Subcutaneous abdominal adipose tissue (tissue), 5 donors: ENCODE measurements at regions not wholly inside any gene's neighbourhood (a gene's known extent, or its start where the extent isn't known, plus 50 kb on each side); places are given as distances from the start of the nearest gene placed in this dataset.
"Not testable (repeated sequence)": the region's sequence is repeated elsewhere in the genome, so short reads cannot be mapped to it uniquely, and the experiment has no call there.

Experiments used
- H3K27ac ChIP-seq: one replicate; pipeline ENCODE4 v1.7.0; 2013; ENCODE audit warnings: low read depth, mild to moderate bottlenecking, inconsistent platforms, low read length, moderate library complexity
- H3K27me3 ChIP-seq, 5 donors: one replicate each; pipeline ENCODE4 v1.7.0; 2013; ENCODE audit warnings: low read length in 5 of 5, inconsistent platforms in 1 of 5; ENCODE audit not compliant: control insufficient read depth in 5 of 5, insufficient read depth in 4 of 5
- H3K36me3 ChIP-seq, 5 donors: one replicate each; pipeline ENCODE4 v1.7.0; 2013; ENCODE audit warnings: low read length in 5 of 5; ENCODE audit not compliant: control insufficient read depth in 5 of 5, insufficient read depth in 5 of 5
- H3K4me1 ChIP-seq, 5 donors: one replicate each; pipeline ENCODE4 v1.7.0; 2013; ENCODE audit warnings: low read length in 5 of 5, mild to moderate bottlenecking in 3 of 5, moderate library complexity in 1 of 5; ENCODE audit not compliant: control insufficient read depth in 5 of 5, insufficient read depth in 5 of 5
- H3K4me3 ChIP-seq, 5 donors: one replicate each; pipeline ENCODE4 v1.7.0; 2013; ENCODE audit warnings: low read length in 5 of 5, low read depth in 1 of 5
- H3K9ac ChIP-seq, 5 donors: one replicate each; pipeline ENCODE4 v1.7.0; 2013; ENCODE audit warnings: low read length in 5 of 5, mild to moderate bottlenecking in 4 of 5, moderate library complexity in 3 of 5
- H3K9me3 ChIP-seq, 5 donors: one replicate each; pipeline ENCODE4 v1.7.0; 2013; ENCODE audit warnings: low read length in 5 of 5; ENCODE audit not compliant: control insufficient read depth in 5 of 5
- donor health status: healthy.
- donor health status: healthy.
- donor health status: healthy.
- donor health status: healthy.
- donor health status: healthy.

DNA sequence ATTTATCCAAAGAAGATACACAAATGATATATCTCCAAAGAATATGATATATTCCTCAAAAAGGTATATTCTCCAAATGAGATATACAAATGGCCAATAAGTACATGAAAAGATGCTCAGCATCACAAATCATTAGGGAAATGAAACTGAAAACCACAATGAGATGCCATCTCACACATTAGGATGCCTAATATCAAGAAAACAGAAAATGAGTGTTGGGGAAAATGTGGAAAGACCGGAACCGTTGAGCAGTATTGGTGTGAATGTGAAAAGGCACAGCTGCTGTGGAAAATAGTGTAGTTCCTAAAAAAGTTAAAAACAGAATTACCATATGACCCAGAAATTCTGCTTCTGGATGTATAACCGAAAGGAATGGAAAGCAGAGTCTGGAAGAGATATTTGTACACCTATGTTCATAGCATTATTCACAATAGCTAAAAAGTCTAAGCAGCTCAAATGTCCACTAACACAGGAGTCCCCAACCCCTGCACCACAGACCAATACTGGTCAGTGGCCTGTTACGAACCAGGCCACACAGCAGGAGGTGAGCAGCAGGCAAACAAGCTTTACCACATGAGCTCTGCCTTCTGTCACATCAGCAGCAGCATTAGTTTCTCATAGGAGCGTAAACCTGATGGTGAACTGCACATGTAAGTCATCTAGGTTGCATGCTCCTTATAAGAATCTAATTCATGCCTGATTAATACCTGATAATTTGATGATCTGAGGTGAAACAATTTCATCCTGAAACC lies 291.9 kb downstream of the PCDH20 start:
- no peak overlapping the region for H3K9ac ChIP-seq
- no peaks in the 10 kb centered on the region for H3K36me3 ChIP-seq
- H3K9me3 ChIP-seq, result no peaks in the 10 kb centered on the region
- H3K27me3 ChIP-seq, result no peaks in the 10 kb centered on the region
- no peak overlapping the region for H3K27ac ChIP-seq
- no peak overlapping the region for H3K4me3 ChIP-seq
- H3K4me1 ChIP-seq, result no peaks in the 10 kb centered on the region

DNA sequence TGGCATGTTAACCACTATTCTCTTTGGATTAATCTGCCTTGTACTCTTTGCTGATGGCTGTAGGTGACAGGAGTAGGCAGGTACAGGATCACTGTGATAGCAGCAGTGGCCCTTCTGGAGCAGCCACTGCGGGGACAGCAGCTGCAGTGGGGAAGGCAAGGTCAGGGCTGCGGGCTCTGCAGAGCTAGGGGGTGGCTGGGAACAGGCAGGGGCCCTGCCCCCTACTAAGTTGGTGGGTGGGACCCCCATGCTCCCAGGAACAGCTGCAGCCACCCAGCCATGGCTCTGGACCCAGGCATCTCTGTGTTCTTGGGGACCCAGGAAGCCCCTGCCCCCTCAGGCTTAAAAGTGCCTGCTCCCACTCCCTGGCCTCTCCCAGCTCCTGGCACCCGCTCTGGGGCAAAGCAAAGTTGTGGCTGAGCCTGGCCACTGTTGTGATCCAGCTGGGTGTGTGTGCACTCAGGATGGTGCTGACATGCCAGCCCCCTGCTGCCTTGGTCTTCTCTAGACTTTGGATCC lies 302.4 kb downstream of the PCDH20 start:
- no peaks in the 10 kb centered on the region for H3K36me3 ChIP-seq
- no peak overlapping the region for H3K9ac ChIP-seq
- no peak overlapping the region for H3K27ac ChIP-seq
- no peaks in the 10 kb centered on the region for H3K27me3 ChIP-seq
- H3K4me1 ChIP-seq, result peaks cover 0 to 1% (median 0%) of the 10 kb centered on the region in 5 donors
- H3K4me3 ChIP-seq, result no peak overlapping the region
- H3K9me3 ChIP-seq, result peaks cover 0 to 8% (median 3%) of the 10 kb centered on the region in 5 donors

DNA sequence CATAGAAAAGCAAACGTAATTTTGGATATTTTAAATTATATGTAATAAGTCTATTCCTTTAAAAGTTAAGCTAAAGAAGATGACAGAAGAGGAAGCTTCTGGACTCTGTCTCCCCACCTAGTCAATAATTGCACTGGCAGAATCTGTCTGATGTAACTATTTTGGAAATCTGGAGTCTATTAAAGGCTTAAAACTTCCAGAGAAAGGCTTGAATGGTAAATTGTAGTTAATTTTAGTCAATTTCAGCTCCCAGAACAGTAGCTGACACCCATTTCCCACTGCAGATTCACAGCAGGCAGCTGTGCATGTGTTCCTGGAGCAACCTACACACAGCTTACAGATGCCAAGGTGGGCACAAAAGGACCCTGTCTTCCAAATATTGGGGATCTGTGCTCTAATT lies 304.1 kb downstream of the PCDH20 start:
- Histone ChIP-seq H3K27ac (no peak overlapping the region), H3K9me3 (peaks cover 0 to 8% (median 3%) of the 10 kb centered on the region in 5 donors), H3K4me3 (no peak overlapping the region), H3K36me3 (no peaks in the 10 kb centered on the region), H3K27me3 (no peaks in the 10 kb centered on the region), H3K4me1 (peaks cover 0 to 1% (median 0%) of the 10 kb centered on the region in 5 donors), H3K9ac (no peak overlapping the region)

DNA sequence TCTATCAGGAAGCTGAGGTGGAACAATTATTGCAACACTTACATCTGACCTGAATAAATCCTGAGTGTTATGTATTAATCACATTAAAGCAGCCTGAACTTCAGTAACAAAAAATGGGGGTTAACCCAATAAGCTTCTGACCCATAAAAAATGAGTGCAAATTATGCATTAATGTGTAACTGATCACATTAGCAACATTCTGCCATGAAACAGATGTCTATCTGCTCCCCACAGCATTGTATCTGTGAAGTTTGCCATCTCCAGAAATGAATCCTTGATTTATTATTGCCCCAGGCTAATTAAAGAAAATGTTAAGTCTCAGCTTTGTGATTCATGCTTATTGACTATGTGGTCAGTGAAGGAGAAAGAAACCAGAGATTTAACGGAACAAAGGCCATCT lies 304.9 kb downstream of the PCDH20 start:
- Histone ChIP-seq H3K9ac (no peak overlapping the region), H3K36me3 (no peaks in the 10 kb centered on the region), H3K27me3 (no peaks in the 10 kb centered on the region), H3K4me3 (no peak overlapping the region), H3K9me3 (peaks cover 0 to 8% (median 3%) of the 10 kb centered on the region in 5 donors), H3K4me1 (peaks cover 0 to 1% (median 0%) of the 10 kb centered on the region in 5 donors), H3K27ac (no peak overlapping the region)

DNA sequence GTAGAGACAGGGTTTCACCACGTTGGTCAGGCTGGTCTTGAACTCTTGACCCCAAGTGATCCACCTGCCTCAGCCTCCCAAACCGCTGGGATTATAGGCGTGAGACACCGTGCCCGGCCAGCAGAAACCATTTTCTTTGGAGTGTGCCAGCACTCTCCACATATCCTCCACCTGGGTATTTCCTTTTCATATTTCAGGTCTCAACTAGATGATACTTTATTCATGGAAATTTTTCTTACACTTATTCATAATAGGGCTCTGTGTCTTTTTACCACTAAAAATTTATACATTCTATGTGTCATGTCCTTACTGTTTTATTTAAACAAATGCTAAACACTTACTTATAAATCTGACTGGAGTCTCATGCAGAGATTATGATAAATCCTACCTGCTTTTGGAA lies 305.9 kb downstream of the PCDH20 start:
- Histone ChIP-seq H3K27me3 (no peaks in the 10 kb centered on the region), H3K4me3 (no peak overlapping the region), H3K9me3 (peaks cover 0 to 8% (median 3%) of the 10 kb centered on the region in 5 donors), H3K9ac (no peak overlapping the region), H3K27ac (no peak overlapping the region), H3K4me1 (peaks cover 0 to 1% (median 0%) of the 10 kb centered on the region in 5 donors), H3K36me3 (no peaks in the 10 kb centered on the region)

DNA sequence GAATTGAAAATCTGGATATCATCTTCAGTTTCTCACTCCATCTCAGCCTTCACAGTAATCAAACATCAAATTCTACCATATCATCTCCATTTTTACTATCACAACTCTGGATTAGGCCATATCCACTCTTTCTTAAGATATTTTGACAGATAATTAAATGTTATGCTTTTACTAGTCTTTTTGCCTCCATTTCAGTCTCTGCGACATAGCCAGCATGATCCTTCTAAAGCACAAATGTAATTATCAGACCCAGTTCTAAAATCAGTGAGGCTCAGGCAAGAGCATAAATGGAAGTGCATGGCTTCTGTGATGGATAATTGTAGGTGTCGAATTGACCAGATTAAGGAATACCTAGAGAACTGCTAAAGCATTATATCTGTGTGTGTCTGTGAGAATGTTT lies 307.7 kb downstream of the PCDH20 start:
- Histone ChIP-seq H3K36me3 (no peaks in the 10 kb centered on the region), H3K4me1 (peaks cover 0 to 1% (median 0%) of the 10 kb centered on the region in 5 donors), H3K27ac (no peak overlapping the region), H3K27me3 (no peaks in the 10 kb centered on the region), H3K4me3 (no peak overlapping the region), H3K9me3 (no peaks in the 10 kb centered on the region), H3K9ac (no peak overlapping the region)

DNA sequence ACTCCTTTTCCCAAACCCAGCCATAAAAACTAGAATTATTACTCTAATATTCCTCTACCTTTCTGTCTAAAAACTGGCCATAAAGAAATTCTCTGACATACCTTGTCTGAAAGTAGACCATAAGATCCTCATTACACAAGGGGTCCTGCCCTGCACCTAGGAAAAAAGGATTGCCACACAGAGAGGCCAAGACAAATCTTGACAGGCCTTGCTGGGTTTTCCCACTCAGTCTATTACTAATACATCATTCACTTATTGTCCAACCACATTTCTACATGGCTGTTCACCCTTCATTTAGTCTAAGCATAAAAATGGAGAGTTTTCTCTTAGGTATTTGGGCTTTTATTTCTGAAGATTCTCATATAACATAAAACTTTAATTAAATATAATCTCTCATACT lies 319.8 kb downstream of the PCDH20 start:
- H3K27ac ChIP-seq, result no peak overlapping the region
- no peak overlapping the region for H3K9ac ChIP-seq
- no peaks in the 10 kb centered on the region for H3K36me3 ChIP-seq
- no peaks in the 10 kb centered on the region for H3K27me3 ChIP-seq
- H3K4me3 ChIP-seq, result no peak overlapping the region
- H3K9me3 ChIP-seq, result no peaks in the 10 kb centered on the region
- no peaks in the 10 kb centered on the region for H3K4me1 ChIP-seq

DNA sequence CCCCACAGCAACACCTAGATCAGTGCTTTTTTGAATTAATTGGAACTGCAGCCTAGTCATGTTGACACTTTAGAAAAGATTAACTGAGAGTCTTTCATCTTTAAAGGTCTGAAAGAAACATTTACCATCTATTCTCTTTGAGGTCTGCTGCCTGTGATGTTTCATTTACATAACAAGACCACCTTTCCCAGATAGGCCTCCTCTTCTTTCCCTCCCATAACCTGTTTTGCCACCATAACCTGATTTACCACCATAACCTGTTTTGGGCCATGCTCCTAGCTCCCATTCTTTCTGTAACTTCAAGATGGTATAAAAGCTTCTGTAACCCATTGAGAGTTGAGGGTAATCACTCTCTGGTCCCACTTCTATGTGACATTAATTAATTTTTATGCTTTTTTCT lies 320.8 kb downstream of the PCDH20 start:
- Histone ChIP-seq H3K36me3 (no peaks in the 10 kb centered on the region), H3K27ac (no peak overlapping the region), H3K4me1 (no peaks in the 10 kb centered on the region), H3K27me3 (no peaks in the 10 kb centered on the region), H3K4me3 (no peak overlapping the region), H3K9me3 (no peaks in the 10 kb centered on the region), H3K9ac (no peak overlapping the region)

DNA sequence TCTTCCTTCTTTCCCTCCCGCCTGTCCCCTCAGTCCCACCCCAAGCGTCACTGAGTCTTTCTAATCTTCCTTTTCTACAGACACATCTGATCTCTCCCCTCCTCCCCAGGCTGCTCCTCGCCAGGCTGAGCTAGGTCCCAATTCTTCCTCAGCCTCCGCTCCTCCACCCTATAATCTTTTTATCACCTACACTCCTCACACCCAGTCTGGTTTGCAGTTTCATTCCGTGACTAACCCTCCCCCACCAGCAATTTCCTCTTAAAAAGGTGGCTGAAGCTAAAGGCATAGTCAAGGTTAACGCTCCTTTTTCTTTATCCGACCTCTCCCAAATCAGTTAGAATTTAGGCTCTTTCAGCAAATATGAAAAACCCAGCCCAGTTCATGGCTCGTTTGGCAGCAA lies 325.8 kb downstream of the PCDH20 start:
- H3K27ac ChIP-seq, H3K36me3 ChIP-seq, H3K4me1 ChIP-seq, H3K27me3 ChIP-seq, H3K9me3 ChIP-seq, H3K9ac ChIP-seq, H3K4me3 ChIP-seq: not testable (repeated sequence)

DNA sequence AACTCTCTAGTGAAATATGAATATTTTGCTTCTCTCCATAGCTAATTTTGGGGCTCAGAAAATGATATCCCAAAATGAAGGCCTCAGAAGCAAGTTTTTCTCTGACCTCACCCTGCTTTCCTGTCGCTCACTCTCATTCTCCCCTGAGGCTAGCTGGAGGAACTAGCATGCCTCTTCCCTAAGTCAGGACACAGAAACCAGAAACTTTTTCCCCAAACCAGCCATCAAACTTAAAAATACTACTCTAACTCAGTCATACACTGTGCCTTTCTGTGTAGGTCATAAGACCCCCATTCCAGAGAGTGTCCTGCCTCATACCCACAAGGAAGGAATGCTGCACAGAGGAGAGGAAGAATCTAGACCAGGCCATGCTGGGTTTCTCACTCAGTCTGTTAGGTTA lies 329.6 kb downstream of the PCDH20 start:
- Histone ChIP-seq H3K4me3 (no peak overlapping the region), H3K27ac (no peak overlapping the region), H3K9me3 (no peaks in the 10 kb centered on the region), H3K9ac (no peak overlapping the region), H3K36me3 (no peaks in the 10 kb centered on the region), H3K27me3 (no peaks in the 10 kb centered on the region), H3K4me1 (no peaks in the 10 kb centered on the region)
